HUES48 (cell line): ENCODE measurements at regions not wholly inside any gene's neighbourhood (a gene's known extent, or its start where the extent isn't known, plus 50 kb on each side); places are given as distances from the start of the nearest gene placed in this dataset.

Experiments used
- H3K27ac ChIP-seq: one replicate; pipeline ENCODE4 v1.7.0; 2013; ENCODE audit warnings: low read depth, low read length, inconsistent platforms
- H3K27me3 ChIP-seq: 2 replicates; pipeline ENCODE4 v1.6.1; 2013; ENCODE audit warnings: mild to moderate bottlenecking, low read length; ENCODE audit not compliant: control insufficient read depth, insufficient read depth
- H3K36me3 ChIP-seq: 2 replicates; pipeline ENCODE4 v1.6.1; 2013; ENCODE audit warnings: low read length; ENCODE audit not compliant: control insufficient read depth, insufficient read depth
- H3K4me1 ChIP-seq: 2 replicates; pipeline ENCODE4 v1.6.1; 2013; ENCODE audit warnings: mild to moderate bottlenecking, low read length; ENCODE audit not compliant: control insufficient read depth, insufficient read depth
- H3K4me3 ChIP-seq: 2 replicates; pipeline ENCODE4 v1.5.1; 2013; ENCODE audit warnings: mild to moderate bottlenecking, low read depth, low read length
- H3K9ac ChIP-seq: 2 replicates; pipeline ENCODE4 v1.6.1; 2013; ENCODE audit warnings: mild to moderate bottlenecking, low read depth, low read length, moderate library complexity
- H3K9me3 ChIP-seq: 2 replicates; pipeline ENCODE4 v1.6.1; 2013; ENCODE audit warnings: low read length; ENCODE audit not compliant: control insufficient read depth, insufficient read depth

GRCh38 chr12:73892201-73892600 is 645.4 kb upstream of the ATXN7L3B start:
- Histone ChIP-seq H3K27ac (no peak overlapping the region), H3K4me3 (no peak overlapping the region), H3K4me1 (no peaks in the 10 kb centered on the region), H3K9ac (no peak overlapping the region), H3K9me3 (no peaks in the 10 kb centered on the region), H3K27me3 (no peaks in the 10 kb centered on the region), H3K36me3 (no peaks in the 10 kb centered on the region)

GRCh38 chr12:73898645-73899044 is 639.0 kb upstream of the ATXN7L3B start:
- H3K9ac ChIP-seq, result no peak overlapping the region
- H3K27me3 ChIP-seq, result no peaks in the 10 kb centered on the region
- no peaks in the 10 kb centered on the region for H3K36me3 ChIP-seq
- H3K27ac ChIP-seq, result no peak overlapping the region
- H3K4me3 ChIP-seq, result no peak overlapping the region
- H3K9me3 ChIP-seq, result no peaks in the 10 kb centered on the region
- H3K4me1 ChIP-seq, result no peaks in the 10 kb centered on the region

GRCh38 chr12:73902260-73902659 is 635.4 kb upstream of the ATXN7L3B start:
- no peaks in the 10 kb centered on the region for H3K36me3 ChIP-seq
- no peak overlapping the region for H3K9ac ChIP-seq
- H3K9me3 ChIP-seq, result no peaks in the 10 kb centered on the region
- H3K27ac ChIP-seq, result no peak overlapping the region
- H3K27me3 ChIP-seq, result no peaks in the 10 kb centered on the region
- no peaks in the 10 kb centered on the region for H3K4me1 ChIP-seq
- H3K4me3 ChIP-seq, result no peak overlapping the region

GRCh38 chr12:73906757-73907156 is 630.9 kb upstream of the ATXN7L3B start:
- Histone ChIP-seq H3K27me3 (no peaks in the 10 kb centered on the region), H3K27ac (no peak overlapping the region), H3K36me3 (no peaks in the 10 kb centered on the region), H3K9me3 (no peaks in the 10 kb centered on the region), H3K4me3 (no peak overlapping the region), H3K9ac (no peak overlapping the region), H3K4me1 (no peaks in the 10 kb centered on the region)

GRCh38 chr12:73935817-73936216 is 601.8 kb upstream of the ATXN7L3B start:
- H3K27ac ChIP-seq, result no peak overlapping the region
- no peaks in the 10 kb centered on the region for H3K27me3 ChIP-seq
- no peaks in the 10 kb centered on the region for H3K9me3 ChIP-seq

GRCh38 chr12:73947326-73948026 is 590.2 kb upstream of the ATXN7L3B start:
- Histone ChIP-seq H3K4me1 (peaks cover 4% of the 10 kb centered on the region), H3K9ac (no peak overlapping the region), H3K9me3 (no peaks in the 10 kb centered on the region), H3K27me3 (no peaks in the 10 kb centered on the region), H3K27ac (no peak overlapping the region), H3K36me3 (no peaks in the 10 kb centered on the region), H3K4me3 (no peak overlapping the region)

More at GRCh38 chr12:73935817-73936216, 601.8 kb upstream of the ATXN7L3B start:
- no peaks in the 10 kb centered on the region for H3K4me1 ChIP-seq
- no peak overlapping the region for H3K4me3 ChIP-seq
- no peak overlapping the region for H3K9ac ChIP-seq
- H3K36me3 ChIP-seq, result no peaks in the 10 kb centered on the region

GRCh38 chr12:73950507-73950906 is 587.1 kb upstream of the ATXN7L3B start:
- H3K27me3 ChIP-seq, result no peaks in the 10 kb centered on the region
- no peaks in the 10 kb centered on the region; the same call in 1 of the 2 replicates for H3K4me1 ChIP-seq
- no peaks in the 10 kb centered on the region for H3K36me3 ChIP-seq
- no peak overlapping the region for H3K27ac ChIP-seq
- no peak overlapping the region for H3K4me3 ChIP-seq
- H3K9ac ChIP-seq, result no peak overlapping the region
- H3K9me3 ChIP-seq, result no peaks in the 10 kb centered on the region

- no peak overlapping the region for H3K4me3 ChIP-seq
- H3K4me1 ChIP-seq, result no peaks in the 10 kb centered on the region
- no peak overlapping the region for H3K9ac ChIP-seq
- H3K36me3 ChIP-seq, result no peaks in the 10 kb centered on the region
- H3K9me3 ChIP-seq, result no peaks in the 10 kb centered on the region
- H3K27me3 ChIP-seq, result no peaks in the 10 kb centered on the region
- no peak overlapping the region for H3K27ac ChIP-seq
These were observed 585.5 kb upstream of the ATXN7L3B start for GRCh38 chr12:73951956-73952703.

GRCh38 chr12:73964641-73965040 is 573.0 kb upstream of the ATXN7L3B start:
- no peak overlapping the region for H3K27ac ChIP-seq
- no peak overlapping the region for H3K9ac ChIP-seq
- H3K36me3 ChIP-seq, result no peaks in the 10 kb centered on the region
- no peaks in the 10 kb centered on the region for H3K27me3 ChIP-seq
- no peaks in the 10 kb centered on the region for H3K9me3 ChIP-seq
- H3K4me3 ChIP-seq, result no peak overlapping the region
- H3K4me1 ChIP-seq, result no peaks in the 10 kb centered on the region

GRCh38 chr12:73973486-73973885 is 564.1 kb upstream of the ATXN7L3B start:
- H3K9ac ChIP-seq, result no peak overlapping the region
- H3K4me1 ChIP-seq, result no peaks in the 10 kb centered on the region
- H3K27me3 ChIP-seq, result no peaks in the 10 kb centered on the region
- H3K27ac ChIP-seq, result no peak overlapping the region
- no peaks in the 10 kb centered on the region for H3K9me3 ChIP-seq
- H3K4me3 ChIP-seq, result no peak overlapping the region
- no peaks in the 10 kb centered on the region for H3K36me3 ChIP-seq

- no peak overlapping the region for H3K27ac ChIP-seq
- no peak overlapping the region for H3K4me3 ChIP-seq
- H3K4me1 ChIP-seq, result no peaks in the 10 kb centered on the region
- no peaks in the 10 kb centered on the region for H3K27me3 ChIP-seq
- no peaks in the 10 kb centered on the region for H3K36me3 ChIP-seq
- H3K9ac ChIP-seq, result no peak overlapping the region
- no peaks in the 10 kb centered on the region for H3K9me3 ChIP-seq
These were observed 553.1 kb upstream of the ATXN7L3B start for GRCh38 chr12:73984552-73984951.
